ENCODE measurements at regions not wholly inside any gene's neighbourhood (a gene's known extent, or its start where the extent isn't known, plus 50 kb on each side); places are given as distances from the start of the nearest gene placed in this dataset.

- no peak for DNase-seq (ENCODE audit: low spot score)
Measured at GRCh38 chr5:74424162-74424868, 216.2 kb downstream of the ENC1 start.

- DNase-seq (ENCODE audit: low spot score): no peak
Measured at GRCh38 chr5:74423383-74423782, 217.1 kb downstream of the ENC1 start.

- DNase-seq (ENCODE audit: low spot score): no peak
Measured at GRCh38 chr5:74422671-74423070, 217.9 kb downstream of the ENC1 start.

GRCh38 chr5:74422030-74422429 lies 218.5 kb downstream of the ENC1 start:
- DNase-seq (ENCODE audit: low spot score): no peak

- DNase-seq (ENCODE audit: low spot score): no peak
Measured at GRCh38 chr5:74421377-74421776, 219.2 kb downstream of the ENC1 start.

GRCh38 chr5:74420947-74421346 lies 219.6 kb downstream of the ENC1 start:
- no peak for DNase-seq (ENCODE audit: low spot score)

- no peak for DNase-seq (ENCODE audit: low spot score)
Measured at GRCh38 chr5:74420220-74420619, 220.3 kb downstream of the ENC1 start.

GRCh38 chr5:74419468-74419867 lies 221.1 kb downstream of the ENC1 start:
- no peak for DNase-seq (ENCODE audit: low spot score)

GRCh38 chr5:74418709-74419108 lies 221.8 kb downstream of the ENC1 start:
- no peak for DNase-seq (ENCODE audit: low spot score)

- DNase-seq (ENCODE audit: low spot score): no peak
Measured at GRCh38 chr5:74418261-74418660, 222.3 kb downstream of the ENC1 start.

GRCh38 chr5:74415695-74416102 lies 224.8 kb downstream of the ENC1 start:
- no peak for DNase-seq (ENCODE audit: low spot score)

GRCh38 chr5:74414228-74414627 lies 226.3 kb downstream of the ENC1 start:
- DNase-seq (ENCODE audit: low spot score): no peak

- DNase-seq (ENCODE audit: low spot score): no peak
Measured at GRCh38 chr5:74413403-74414048, 227.0 kb downstream of the ENC1 start.

- no peak for DNase-seq (ENCODE audit: low spot score)
Measured at GRCh38 chr5:74412066-74412465, 228.5 kb downstream of the ENC1 start.

- DNase-seq (ENCODE audit: low spot score): no peak
Measured at GRCh38 chr5:74409712-74410111, 230.8 kb downstream of the ENC1 start.

- no peak for DNase-seq (ENCODE audit: low spot score)
Measured at GRCh38 chr5:74409166-74409706, 231.3 kb downstream of the ENC1 start.

- DNase-seq (ENCODE audit: low spot score): no peak
Measured at GRCh38 chr5:74408150-74409043, 232.1 kb downstream of the ENC1 start.

- DNase-seq (ENCODE audit: low spot score): no peak
Measured at GRCh38 chr5:74407701-74408100, 232.8 kb downstream of the ENC1 start.

GRCh38 chr5:74406844-74407243 lies 233.7 kb downstream of the ENC1 start:
- no peak for DNase-seq (ENCODE audit: low spot score)

- DNase-seq (ENCODE audit: low spot score): no peak
Measured at GRCh38 chr5:74405593-74405992, 234.9 kb downstream of the ENC1 start.

GRCh38 chr5:74404574-74405508 lies 235.7 kb downstream of the ENC1 start:
- DNase-seq (ENCODE audit: low spot score): no peak
